H9 (cell line): ENCODE measurements at regions not wholly inside any gene's neighbourhood (a gene's known extent, or its start where the extent isn't known, plus 50 kb on each side); places are given as distances from the start of the nearest gene placed in this dataset.
A peak's percentile ranks its signal among the peaks of the same experiment; 100 is the strongest.

Experiments
- DNase-seq: peaks from one replicate; pipeline ENCODE4 v3.0.0-alpha.2; 2017
- H2AFZ ChIP-seq: one replicate; pipeline ENCODE4 v1.6.1; 2013; ENCODE audit warnings: mild to moderate bottlenecking, low read length, control low read depth, moderate library complexity
- H2AK5ac ChIP-seq: 2 replicates; pipeline ENCODE4 v1.6.1; 2013; ENCODE audit warnings: low read length, control low read depth, mixed read lengths; ENCODE audit not compliant: insufficient read length
- H2BK120ac ChIP-seq: one replicate; pipeline ENCODE4 v1.6.1; 2013; ENCODE audit warnings: low read depth, mild to moderate bottlenecking, low read length, control low read depth, inconsistent platforms; ENCODE audit not compliant: poor library complexity, severe bottlenecking
- H2BK12ac ChIP-seq: 2 replicates; pipeline ENCODE4 v1.6.1; 2013; ENCODE audit warnings: low read length, control low read depth, mixed read lengths, low read depth; ENCODE audit not compliant: insufficient read length
- H2BK15ac ChIP-seq: 2 replicates; pipeline ENCODE4 v1.6.1; 2013; ENCODE audit warnings: low read depth, low read length, control low read depth
- H2BK20ac ChIP-seq: one replicate; pipeline ENCODE4 v1.6.1; 2013; ENCODE audit warnings: low read depth, mild to moderate bottlenecking, low read length, control low read depth, inconsistent platforms; ENCODE audit not compliant: poor library complexity, severe bottlenecking
- H2BK5ac ChIP-seq: 2 replicates; pipeline ENCODE4 v1.6.1; 2013; ENCODE audit warnings: low read length, control low read depth, mixed read lengths; ENCODE audit not compliant: insufficient read length
- H3K14ac ChIP-seq: 2 replicates; pipeline ENCODE4 v1.6.1; 2013; ENCODE audit warnings: low read length, control low read depth; ENCODE audit not compliant: insufficient read depth
- H3K18ac ChIP-seq: 2 replicates; pipeline ENCODE4 v1.6.1; 2013; ENCODE audit warnings: low read depth, mild to moderate bottlenecking, mixed read lengths, low read length, control low read depth; ENCODE audit not compliant: insufficient read length
- H3K23ac ChIP-seq: 2 replicates; pipeline ENCODE4 v1.6.1; 2013; ENCODE audit warnings: low read length, control low read depth, mixed read lengths, low read depth; ENCODE audit not compliant: insufficient read length
- H3K23me2 ChIP-seq: 2 replicates; pipeline ENCODE4 v1.6.1; 2013; ENCODE audit warnings: low read depth, mild to moderate bottlenecking, mixed read lengths, low read length, control low read depth; ENCODE audit not compliant: insufficient read length, poor library complexity, severe bottlenecking
- H3K27ac ChIP-seq: 2 replicates; pipeline ENCODE4 v1.5.1; 2013; ENCODE audit warnings: low read length, control low read depth, mixed read lengths, low read depth; ENCODE audit not compliant: insufficient read length
- H3K27me3 ChIP-seq: 2 replicates; pipeline ENCODE4 v1.6.1; 2013; ENCODE audit warnings: low read length, control low read depth, inconsistent platforms; ENCODE audit not compliant: insufficient read depth
- H3K4ac ChIP-seq: 2 replicates; pipeline ENCODE4 v1.6.1; 2013; ENCODE audit warnings: low read depth, mild to moderate bottlenecking, control low read depth, inconsistent platforms, low read length, moderate library complexity
- H3K4me1 ChIP-seq: 2 replicates; pipeline ENCODE4 v1.6.1; 2013; ENCODE audit warnings: low read length, control low read depth, inconsistent platforms; ENCODE audit not compliant: insufficient read depth
- H3K4me2 ChIP-seq: 2 replicates; pipeline ENCODE4 v1.6.1; 2013; ENCODE audit warnings: low read length, control low read depth, mixed read lengths; ENCODE audit not compliant: insufficient read length, insufficient read depth
- H3K56ac ChIP-seq: 2 replicates; pipeline ENCODE4 v1.6.1; 2013; ENCODE audit warnings: low read depth, mild to moderate bottlenecking, mixed read lengths, low read length, control low read depth; ENCODE audit not compliant: insufficient read length
- H3K79me1 ChIP-seq: 2 replicates; pipeline ENCODE4 v1.6.1; 2013; ENCODE audit warnings: low read depth, mild to moderate bottlenecking, moderate library complexity, low read length, control low read depth, inconsistent platforms; ENCODE audit not compliant: insufficient read depth, poor library complexity, severe bottlenecking
- H3K79me2 ChIP-seq: 2 replicates; pipeline ENCODE4 v1.6.1; 2013; ENCODE audit warnings: low read length, control low read depth, inconsistent platforms; ENCODE audit not compliant: insufficient read depth
- H3K9ac ChIP-seq: 2 replicates; pipeline ENCODE4 v1.6.1; 2013; ENCODE audit warnings: low read length, control low read depth, mixed read lengths; ENCODE audit not compliant: insufficient read length; ENCODE audit errors: extremely low read depth
- H3K9me3 ChIP-seq: one replicate; pipeline ENCODE4 v1.6.1; 2013; ENCODE audit warnings: low read depth, low read length, inconsistent platforms; ENCODE audit not compliant: control insufficient read depth
- H3T11ph ChIP-seq: one replicate; pipeline ENCODE4 v1.6.1; 2013; ENCODE audit warnings: mild to moderate bottlenecking, low read length, control low read depth, inconsistent platforms
- H4K20me1 ChIP-seq: one replicate; pipeline ENCODE4 v1.6.1; 2013; ENCODE audit not compliant: control insufficient read depth, insufficient read length, insufficient read depth
- H4K5ac ChIP-seq: 2 replicates; pipeline ENCODE4 v1.6.1; 2013; ENCODE audit warnings: low read depth, mild to moderate bottlenecking, mixed read lengths, low read length, control low read depth; ENCODE audit not compliant: insufficient read length
- H4K8ac ChIP-seq: replicated peaks from 2 replicates; pipeline ENCODE4 v1.6.1; 2013; ENCODE audit warnings: low read length, control low read depth, mixed read lengths, low read depth; ENCODE audit not compliant: insufficient read length
- H4K91ac ChIP-seq: 2 replicates; pipeline ENCODE4 v1.6.1; 2013; ENCODE audit warnings: low read depth, mild to moderate bottlenecking, moderate library complexity, mixed read lengths, low read length, control low read depth; ENCODE audit not compliant: insufficient read length
- H3K27ac Mint-ChIP-seq, 3 experiments: 2 replicates in 2 of 3; 3 replicates in 1 of 3; pipeline ENCODE4 v1.8.0; 2020 to 2021; ENCODE audit warnings: mixed read lengths in 3 of 3, mild to moderate bottlenecking in 1 of 3, moderate library complexity in 1 of 3
- H3K27me3 Mint-ChIP-seq: 2 replicates; pipeline ENCODE4 v1.8.0; 2021; ENCODE audit warnings: low read depth, mild to moderate bottlenecking, moderate library complexity, mixed read lengths
- H3K36me3 Mint-ChIP-seq, 3 experiments: 2 replicates in 2 of 3; 3 replicates in 1 of 3; pipeline ENCODE4 v1.8.0; 2020 to 2021; ENCODE audit warnings: low read depth in 3 of 3, mixed read lengths in 3 of 3; ENCODE audit not compliant: insufficient read depth in 1 of 3
- H3K4me1 Mint-ChIP-seq, 2 experiments: 2 replicates each; pipeline ENCODE4 v1.8.0; 2020; ENCODE audit warnings: mixed read lengths in 2 of 2
- H3K4me3 Mint-ChIP-seq, 2 experiments: 2 replicates in 1 of 2; 3 replicates in 1 of 2; pipeline ENCODE4 v1.8.0; 2020 to 2021; ENCODE audit warnings: mild to moderate bottlenecking in 2 of 2, mixed read lengths in 2 of 2, moderate library complexity in 1 of 2
- H3K9me3 Mint-ChIP-seq, 2 experiments: 2 replicates in 1 of 2; 3 replicates in 1 of 2; pipeline ENCODE4 v1.8.0; 2020; ENCODE audit warnings: mild to moderate bottlenecking in 2 of 2, mixed read lengths in 2 of 2, moderate library complexity in 1 of 2
- CTCF ChIP-seq: fragments of 200-600 bp; sonication (generic); conservative IDR thresholded peaks from 3 replicates; pipeline ENCODE4 v1.8.0; 2021; ENCODE audit warnings: antibody characterized with exemption, mild to moderate bottlenecking
- WGBS: extraction: QIAGEN DNeasy Blood & Tissue Kit; methylation state at CpG from one replicate; pipeline ENCODE4 v1.1.7; 2013; ENCODE audit warnings: missing lambda C conversion rate, low lambda C conversion rate, mixed read lengths; ENCODE audit not compliant: insufficient read length; ENCODE audit errors: extremely low coverage; 5-methylcytosine and 5-hydroxymethylcytosine counted together

- WGBS = no CpG with 5 or more reads among the region's 2 CpGs
- Histone ChIP-seq H4K5ac (no peak overlapping the region), H3K9ac (no peak overlapping the region), H4K20me1 (no peaks in the 10 kb centered on the region), H2BK20ac (no peak overlapping the region), H3K14ac (no peak overlapping the region), H3K18ac (no peak overlapping the region), H4K91ac (no peak overlapping the region), H3T11ph (no peak overlapping the region), H3K56ac (no peak overlapping the region), H2AK5ac (no peak overlapping the region), H3K23ac (no peak overlapping the region), H2AFZ (no peak overlapping the region), H3K9me3 (no peaks in the 10 kb centered on the region), H3K79me1 (no peaks in the 10 kb centered on the region), H2BK15ac (no peak overlapping the region), H3K4me2 (no peak overlapping the region), H3K27ac (no peak overlapping the region), H3K4me1 (peaks cover 5% of the 10 kb centered on the region; the same call in 1 of the 2 replicates), H2BK5ac (no peak overlapping the region), H3K27me3 (no peaks in the 10 kb centered on the region), H4K8ac (no peak overlapping the region), H3K79me2 (no peaks in the 10 kb centered on the region), H2BK120ac (no peak overlapping the region), H3K23me2 (no peaks in the 10 kb centered on the region), H2BK12ac (no peak overlapping the region), H3K4ac (no peak overlapping the region)
- Mint-ChIP-seq H3K4me1 (peaks cover 20 to 32% of the 10 kb centered on the region in 2 experiments), H3K4me3 (no peak overlapping the region), H3K9me3 (peaks cover 5 to 12% of the 10 kb centered on the region in 2 experiments), H3K36me3 (peaks cover 0 to 12% (median 0%) of the 10 kb centered on the region in 3 experiments; a peak in 3 of 7 replicates), H3K27ac (0 out of 7 replicates have a peak overlapping the region, but pooled peaks of 1 of the 3 experiments have one; percentile 37), H3K27me3 (no peaks in the 10 kb centered on the region; the same call in 1 of the 2 replicates)
- no peak for DNase-seq
- no peak for TF ChIP-seq CTCF
These were observed 176.2 kb upstream of the IRX3 start for GRCh38 chr16:54462771-54463170.
